ENCODE measurements at regions not wholly inside any gene's neighbourhood (a gene's known extent, or its start where the extent isn't known, plus 50 kb on each side); places are given as distances from the start of the nearest gene placed in this dataset.

DNA sequence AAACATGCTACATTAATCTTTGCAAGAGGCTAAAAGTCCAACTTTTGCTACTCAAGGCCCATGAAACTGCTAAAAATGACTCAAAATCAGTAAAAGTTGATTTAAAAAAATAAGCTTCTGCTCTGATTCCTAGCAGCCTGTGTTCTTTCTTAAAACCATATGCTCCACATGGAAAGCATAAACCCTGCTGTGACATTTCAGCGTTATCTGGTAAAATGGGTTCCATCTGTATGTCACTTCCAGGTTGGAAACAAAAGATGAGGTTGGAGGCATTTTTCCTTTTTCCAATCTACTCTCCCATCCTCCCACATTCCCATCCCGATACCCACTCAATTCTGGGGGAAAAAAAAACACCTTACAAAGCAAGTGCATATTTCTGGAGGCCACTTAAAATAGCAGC is 439.5 kb downstream of the NEBL start:
- in situ Hi-C loops (cut with MboI; ENCODE audit: low pct_ligation_motif_present in 1 of 4, low pct_unique_long_range_greater_than_20kb in 1 of 4, low sequenced_read_pairs in 3 of 4) (no loop called here), intact Hi-C loops (cut with DNase I; ENCODE audit: low total_unique reads) (no loop called here)
- Histone ChIP-seq H3K4me1 (no peaks in the 10 kb centered on the region), H3K36me3 (no peaks in the 10 kb centered on the region), H3K27me3 (no peaks in the 10 kb centered on the region), H3K27ac (no peak overlapping the region), H3K4me3 (no peak overlapping the region), H3K9me3 (no peaks in the 10 kb centered on the region)
- TF ChIP-seq POLR2AphosphoS5 (IDR thresholded peaks at IDR 0.05) (no peak), CTCF (IDR thresholded peaks at IDR 0.05) (no peak), EP300 (IDR thresholded peaks at IDR 0.05; ENCODE audit: low read depth) (no peak), POLR2A (IDR thresholded peaks at IDR 0.05) (no peak)
- DNase-seq, result no peak
- 60 to 68% methylated on average over 2 of the region's 2 CpGs for WGBS, 2 donors (ENCODE audit: low coverage in 1 of 2)

DNA sequence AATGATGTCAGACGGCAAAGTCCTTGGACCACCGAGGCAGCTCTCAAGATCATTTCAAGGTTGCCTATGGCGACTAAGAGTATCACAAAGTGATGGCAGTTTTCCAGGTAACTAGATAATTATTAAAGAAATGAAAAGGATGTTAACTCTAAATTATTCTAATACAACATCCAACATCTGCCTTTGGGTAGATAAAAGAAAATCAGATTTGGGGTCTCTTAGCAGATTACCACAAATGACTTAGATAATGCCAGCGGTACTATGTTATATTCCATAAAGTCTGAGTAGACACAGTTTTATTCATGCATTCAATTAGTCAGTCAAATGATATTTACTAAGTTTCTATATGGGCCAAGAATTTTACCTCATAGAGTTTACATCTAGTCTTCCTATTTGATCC is 441.3 kb downstream of the NEBL start:
- H3K36me3 ChIP-seq, result no peaks in the 10 kb centered on the region
- TF ChIP-seq POLR2AphosphoS5 (IDR thresholded peaks at IDR 0.05) (no peak), POLR2A (IDR thresholded peaks at IDR 0.05) (no peak), CTCF (IDR thresholded peaks at IDR 0.05) (no peak), EP300 (IDR thresholded peaks at IDR 0.05; ENCODE audit: low read depth) (no peak)
- WGBS, 2 donors (ENCODE audit: low coverage in 1 of 2), result 80 to 81% methylated on average over 4 of the region's 4 CpGs
- intact Hi-C loops (cut with DNase I; ENCODE audit: low total_unique reads), result no loop called here
- no peak overlapping the region for H3K4me3 ChIP-seq
- H3K27ac ChIP-seq, result no peak overlapping the region
- DNase-seq, result no peak
- no peaks in the 10 kb centered on the region for H3K27me3 ChIP-seq
- H3K4me1 ChIP-seq, result no peaks in the 10 kb centered on the region
- no peaks in the 10 kb centered on the region for H3K9me3 ChIP-seq
- in situ Hi-C loops (cut with MboI; ENCODE audit: low pct_ligation_motif_present in 1 of 4, low pct_unique_long_range_greater_than_20kb in 1 of 4, low sequenced_read_pairs in 3 of 4), result no loop called here

- in situ Hi-C loops (cut with MboI; ENCODE audit: low pct_ligation_motif_present in 1 of 4, low pct_unique_long_range_greater_than_20kb in 1 of 4, low sequenced_read_pairs in 3 of 4), result no loop called here
- 77 to 93% methylated on average over 5 of the region's 5 CpGs for WGBS, 2 donors (ENCODE audit: low coverage in 1 of 2)
These were observed 442.8 kb downstream of the NEBL start for GRCh38 chr10:20454331-20454730.

DNA sequence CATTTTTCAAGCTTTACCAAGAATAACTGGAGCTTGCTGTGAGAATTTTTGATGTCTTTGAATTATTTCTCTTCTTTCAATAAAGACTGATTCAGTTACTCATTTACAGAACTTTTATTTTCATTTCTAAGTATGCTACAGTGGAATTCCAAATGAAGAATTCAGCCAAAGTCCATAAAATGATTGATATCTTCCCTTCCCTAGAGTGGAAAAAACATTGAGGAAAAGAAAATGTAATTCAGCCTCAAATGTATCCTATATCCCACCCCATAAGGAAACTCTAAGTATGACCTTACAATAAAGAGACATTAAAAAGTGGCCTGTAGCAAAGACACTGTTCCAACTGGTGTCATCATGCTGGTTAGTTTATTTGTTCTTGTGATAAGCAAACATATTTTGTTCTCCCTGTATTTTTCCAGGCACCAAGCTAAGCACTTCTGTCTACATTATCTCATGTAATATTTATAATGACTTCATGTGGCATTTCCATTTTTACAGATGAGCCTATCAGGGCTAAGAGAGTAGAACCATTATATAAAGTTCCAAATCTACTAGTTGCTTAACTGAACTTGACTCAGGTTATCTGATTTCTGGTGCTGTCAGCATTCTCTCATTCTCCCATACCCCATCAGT is 450.4 kb downstream of the NEBL start:
- H3K27me3 ChIP-seq, result no peaks in the 10 kb centered on the region
- DNase-seq, result no peak
- TF ChIP-seq POLR2AphosphoS5 (IDR thresholded peaks at IDR 0.05) (no peak), EP300 (IDR thresholded peaks at IDR 0.05; ENCODE audit: low read depth) (no peak), POLR2A (IDR thresholded peaks at IDR 0.05) (no peak), CTCF (IDR thresholded peaks at IDR 0.05) (no peak)

More at GRCh38 chr10:20454331-20454730, 442.8 kb downstream of the NEBL start:
- intact Hi-C loops (cut with DNase I; ENCODE audit: low total_unique reads), result no loop called here
- no peaks in the 10 kb centered on the region for H3K27me3 ChIP-seq
- H3K27ac ChIP-seq, result no peak overlapping the region
- no peak overlapping the region for H3K4me3 ChIP-seq
- H3K4me1 ChIP-seq, result no peaks in the 10 kb centered on the region
- no peaks in the 10 kb centered on the region for H3K36me3 ChIP-seq
- TF ChIP-seq POLR2A (IDR thresholded peaks at IDR 0.05), result no peak
- no peak for TF ChIP-seq CTCF (IDR thresholded peaks at IDR 0.05)
- no peak for TF ChIP-seq EP300 (IDR thresholded peaks at IDR 0.05; ENCODE audit: low read depth)
- no peak for TF ChIP-seq POLR2AphosphoS5 (IDR thresholded peaks at IDR 0.05)
- no peak for DNase-seq
- H3K9me3 ChIP-seq, result no peaks in the 10 kb centered on the region

More for the DNA sequence above, 450.4 kb downstream of the NEBL start:
- Histone ChIP-seq H3K4me1 (no peaks in the 10 kb centered on the region), H3K4me3 (no peak overlapping the region), H3K9me3 (no peaks in the 10 kb centered on the region), H3K27ac (no peak overlapping the region), H3K36me3 (no peaks in the 10 kb centered on the region)
- in situ Hi-C loops (cut with MboI; ENCODE audit: low pct_ligation_motif_present in 1 of 4, low pct_unique_long_range_greater_than_20kb in 1 of 4, low sequenced_read_pairs in 3 of 4) (no loop called here), intact Hi-C loops (cut with DNase I; ENCODE audit: low total_unique reads) (no loop called here)
